Activated CD8-positive, alpha-beta T cell treated with anti-CD3 and anti-CD28 coated beads for 36 hours (primary cell): ENCODE measurements at regions not wholly inside any gene's neighbourhood (a gene's known extent, or its start where the extent isn't known, plus 50 kb on each side); places are given as distances from the start of the nearest gene placed in this dataset.

ENCODE experiments used
- ATAC-seq: fragments of 200-7000 bp; cut with Tn5 transposase; one replicate; pipeline ENCODE4 v1.10.0; 2021; ENCODE audit warnings: mild to moderate bottlenecking, moderate library complexity
- CTCF ChIA-PET: fragments of 350-600 bp; sonication (Branson Sonifier 250); formaldehyde crosslinking; loops from one replicate; lab custom pipeline; 2021; ENCODE audit warnings: antibody characterized with exemption; lab: Charles Lee
- POLR2A ChIA-PET: fragments of 350-600 bp; sonication (Branson Sonifier 250); formaldehyde crosslinking; loops from one replicate; lab custom pipeline; 2021; ENCODE audit warnings: antibody characterized with exemption; lab: Charles Lee
- DNase-seq: peaks from one replicate; pipeline ENCODE4 v3.0.0-alpha.2; 2020
- H3K27ac Mint-ChIP-seq: one replicate; pipeline ENCODE4 v1.8.0; 2021; ENCODE audit warnings: mild to moderate bottlenecking, mixed read lengths
- H3K27me3 Mint-ChIP-seq: one replicate; pipeline ENCODE4 v1.8.0; 2021; ENCODE audit warnings: mixed read lengths
- H3K36me3 Mint-ChIP-seq: one replicate; pipeline ENCODE4 v1.8.0; 2021; ENCODE audit warnings: low read depth, mixed read lengths
- H3K4me1 Mint-ChIP-seq: one replicate; pipeline ENCODE4 v1.8.0; 2021; ENCODE audit warnings: low read depth, mixed read lengths
- H3K4me3 Mint-ChIP-seq: one replicate; pipeline ENCODE4 v1.8.0; 2021; ENCODE audit warnings: mild to moderate bottlenecking, moderate library complexity, mixed read lengths
- H3K9me3 Mint-ChIP-seq: one replicate; pipeline ENCODE4 v1.8.0; 2021; ENCODE audit warnings: mixed read lengths
- CTCF ChIP-seq: fragments of 200-600 bp; IDR thresholded peaks from one replicate; pipeline ENCODE4 v1.8.0; 2022; ENCODE audit warnings: antibody characterized with exemption, mild to moderate bottlenecking
- intact Hi-C: fragments of 100-400 bp; cut with micrococcal nuclease; formaldehyde crosslinking; loops from one replicate; pipeline ENCODE4 v1.10.0; 2022

- DNase-seq (no peak), ATAC-seq (no peak)
- no peak overlapping the region for H3K27ac Mint-ChIP-seq
- intact Hi-C loops = no loop called here
- ChIA-PET CTCF (no interaction called here), POLR2A (no interaction called here)
- no peak for TF ChIP-seq CTCF
- H3K27me3 Mint-ChIP-seq = no peaks in the 10 kb centered on the region
- no peak overlapping the region for H3K4me3 Mint-ChIP-seq
- H3K9me3 Mint-ChIP-seq = peaks cover 8% of the 10 kb centered on the region
- no peaks in the 10 kb centered on the region for H3K4me1 Mint-ChIP-seq
- no peaks in the 10 kb centered on the region for H3K36me3 Mint-ChIP-seq
Observed at GRCh38 chr20:16135630-16136029, 437.6 kb downstream of the KIF16B start.

GRCh38 chr20:16132036-16132798 lies 441.0 kb downstream of the KIF16B start:
- intact Hi-C loops = no loop called here
- DNase-seq = no peak
- no peaks in the 10 kb centered on the region for H3K36me3 Mint-ChIP-seq
- no peak for TF ChIP-seq CTCF
- no peaks in the 10 kb centered on the region for H3K4me1 Mint-ChIP-seq
- ATAC-seq = no peak
- no peak overlapping the region for H3K27ac Mint-ChIP-seq
- H3K9me3 Mint-ChIP-seq = peaks cover 8% of the 10 kb centered on the region
- H3K4me3 Mint-ChIP-seq = no peak overlapping the region
- ChIA-PET POLR2A (no interaction called here), CTCF (no interaction called here)
- no peaks in the 10 kb centered on the region for H3K27me3 Mint-ChIP-seq

GRCh38 chr20:16129411-16129810 lies 443.8 kb downstream of the KIF16B start:
- intact Hi-C loops = no loop called here
- Mint-ChIP-seq H3K4me1 (no peaks in the 10 kb centered on the region), H3K36me3 (no peaks in the 10 kb centered on the region), H3K27me3 (no peaks in the 10 kb centered on the region), H3K27ac (no peak overlapping the region), H3K9me3 (no peaks in the 10 kb centered on the region), H3K4me3 (no peak overlapping the region)
- DNase-seq (no peak), ATAC-seq (no peak)
- CTCF ChIA-PET = no interaction called here
- POLR2A ChIA-PET = no interaction called here
- no peak for TF ChIP-seq CTCF

GRCh38 chr20:16128538-16129106 lies 444.6 kb downstream of the KIF16B start:
- Mint-ChIP-seq H3K27me3 (no peaks in the 10 kb centered on the region), H3K4me1 (no peaks in the 10 kb centered on the region), H3K27ac (no peak overlapping the region), H3K9me3 (no peaks in the 10 kb centered on the region), H3K36me3 (no peaks in the 10 kb centered on the region), H3K4me3 (no peak overlapping the region)
- intact Hi-C loops = no loop called here
- ChIA-PET POLR2A (no interaction called here), CTCF (no interaction called here)
- no peak for TF ChIP-seq CTCF
- no peak for DNase-seq
- no peak for ATAC-seq

GRCh38 chr20:16125816-16126215 lies 447.4 kb downstream of the KIF16B start:
- Mint-ChIP-seq H3K9me3 (peaks cover 3% of the 10 kb centered on the region), H3K4me3 (no peak overlapping the region), H3K4me1 (no peaks in the 10 kb centered on the region), H3K27me3 (no peaks in the 10 kb centered on the region), H3K36me3 (no peaks in the 10 kb centered on the region), H3K27ac (no peak overlapping the region)
- intact Hi-C loops = no loop called here
- ATAC-seq (no peak), DNase-seq (no peak)
- ChIA-PET CTCF (interaction anchor here (1.2 kb wide), 1 partner anchor 9 kb away, joined by 3 read pairs; no protein-coding TSS in a partner anchor), POLR2A (no interaction called here)
- TF ChIP-seq CTCF = no peak
